Heart left ventricle (tissue), 16 donors: ENCODE measurements at regions not wholly inside any gene's neighbourhood (a gene's known extent, or its start where the extent isn't known, plus 50 kb on each side); places are given as distances from the start of the nearest gene placed in this dataset.

Experiments
- ATAC-seq, 4 donors: fragments of 200-7000 bp; cut with Tn5 transposase; one replicate each; pipeline ENCODE4 v1.9.1; 2020 to 2022; ENCODE audit warnings: moderate library complexity in 4 of 4, mild to moderate bottlenecking in 3 of 4, moderate number of reproducible peaks in 1 of 4
- DNase-seq, 5 donors: peaks; one replicate each; pipeline ENCODE4 v3.0.0-alpha.2; 2020
- H3K27ac ChIP-seq, 12 donors: fragments of 200-600 bp; sonication (generic) in 4 of 12; one replicate each; pipeline versions ENCODE4 v1.5.0 to v1.8.0; 2016 to 2022; ENCODE audit warnings: mild to moderate bottlenecking in 2 of 12
- H3K27me3 ChIP-seq, 9 donors: fragments of 200-600 bp; sonication (generic) in 2 of 9; one replicate each; pipeline versions ENCODE4 v1.5.1 to v1.8.0; 2016 to 2022; ENCODE audit warnings: mild to moderate bottlenecking in 3 of 9
- H3K36me3 ChIP-seq, 9 donors: fragments of 200-600 bp; sonication (generic) in 2 of 9; one replicate each; pipeline versions ENCODE4 v1.5.0 to v1.8.0; 2018 to 2022; ENCODE audit warnings: mild to moderate bottlenecking in 2 of 9
- H3K4me1 ChIP-seq, 12 donors: fragments of 200-600 bp; sonication (generic) in 4 of 12; one replicate each; pipeline versions ENCODE4 v1.5.0 to v1.8.0; 2016 to 2022; ENCODE audit warnings: mild to moderate bottlenecking in 3 of 12
- H3K4me3 ChIP-seq, 12 donors: fragments of 200-600 bp; sonication (generic) in 4 of 12; one replicate each; pipeline versions ENCODE4 v1.5.0 to v1.8.0; 2017 to 2022; ENCODE audit warnings: mild to moderate bottlenecking in 9 of 12, moderate library complexity in 4 of 12
- H3K9me3 ChIP-seq, 12 donors: fragments of 200-600 bp; sonication (generic) in 4 of 12; one replicate each; pipeline versions ENCODE4 v1.5.0 to v1.8.0; 2016 to 2022; ENCODE audit warnings: mild to moderate bottlenecking in 1 of 12
- CTCF ChIP-seq, 12 donors: fragments of 200-600 bp; sonication (generic) in 4 of 12; IDR thresholded peaks; one replicate each; pipeline versions ENCODE4 v1.5.0 to v1.8.0; 2018 to 2022; ENCODE audit warnings: antibody characterized with exemption in 12 of 12, mild to moderate bottlenecking in 5 of 12
- POLR2A ChIP-seq, 2 donors: fragments of 450-650 bp; IDR thresholded peaks; one replicate each; pipeline ENCODE4 v1.6.1; 2017; ENCODE audit warnings: antibody characterized with exemption in 2 of 2, mild to moderate bottlenecking in 2 of 2, moderate library complexity in 2 of 2
- WGBS, 4 donors: extraction: QIAGEN DNeasy Blood & Tissue Kit in 2 of 4; methylation state at CpG; one replicate each; pipeline versions ENCODE4 v1.1.5 to v1.1.7; 2013 to 2018; 5-methylcytosine and 5-hydroxymethylcytosine counted together
- intact Hi-C, 10 donors: fragments of 100-400 bp; cut with DNase I; formaldehyde crosslinking; loops; one replicate each; pipeline versions ENCODE4 v1.11.1 to v1.14.2; 2022
- donor health status: ischemic (EF 13 %, LVEDD 7.1; RV severe dilation, severe dysfunction).
- donor health status: healthy with polysubstance abuse.
- donor health status: DM: no; HTN: yes; CAD: no.
- donor health status: DM: no; HTN: no; CAD: no.
- donor health status: ischemic (EF 25% LVEDD 6.9; RV normal size, moderate dysfunction).
- donor health status: ischemic (EF 25% LVEDD 5.7; RV mildly dilated, moderate dysfunction).
- donor health status: healthy.
- donor health status: DM: yes; HTN: yes; CAD: no.
- donor health status: ischemic (EF 35%, LVEDD 5.7; RV mildly dilated, moderate dysfunction).
- donor health status: nonischemic (EF 11% LVEDD 7.7; RV severe dilation, severe dysfunction).
- donor health status: DM: yes; HTN: yes; CAD: no.
- donor health status: PGD.
- donor health status: ischemic (EF 29% LVEDD 5.4; RV normal size, mild dysfunction).
- donor health status: nonischemic (EF 23%, LVEDD 6.1; RV moderate dilation, normal function).

GRCh38 chr9:90107040-90107725, 502.4 kb downstream of the GADD45G start:
- DNase-seq (peak; percentile 53 to 81 (median 70)), ATAC-seq (peak; percentile 86 to 94 (median 92))
- 10 to 13% (median 12%) methylated on average over 4 of the region's 4 CpGs for WGBS, 4 donors
- TF ChIP-seq CTCF (IDR thresholded peaks at IDR 0.05) (no peak), POLR2A (IDR thresholded peaks at IDR 0.05) (no peak)
- H3K27me3 ChIP-seq = no peaks in the 10 kb centered on the region
- peak overlapping the region; percentile 19 to 82 (median 64) for H3K27ac ChIP-seq
- peaks cover 0 to 9% (median 0%) of the 10 kb centered on the region in 12 donors for H3K9me3 ChIP-seq
- H3K36me3 ChIP-seq = no peaks in the 10 kb centered on the region
- H3K4me1 ChIP-seq = peaks cover 0 to 35% (median 21%) of the 10 kb centered on the region in 12 donors
- no peak overlapping the region for H3K4me3 ChIP-seq
- intact Hi-C loops = loop anchor here in 2 of 10 donors (5.0 to 10.0 kb wide), 2 partner anchors 172 to 230 kb away; no protein-coding TSS in a partner anchor

DNA sequence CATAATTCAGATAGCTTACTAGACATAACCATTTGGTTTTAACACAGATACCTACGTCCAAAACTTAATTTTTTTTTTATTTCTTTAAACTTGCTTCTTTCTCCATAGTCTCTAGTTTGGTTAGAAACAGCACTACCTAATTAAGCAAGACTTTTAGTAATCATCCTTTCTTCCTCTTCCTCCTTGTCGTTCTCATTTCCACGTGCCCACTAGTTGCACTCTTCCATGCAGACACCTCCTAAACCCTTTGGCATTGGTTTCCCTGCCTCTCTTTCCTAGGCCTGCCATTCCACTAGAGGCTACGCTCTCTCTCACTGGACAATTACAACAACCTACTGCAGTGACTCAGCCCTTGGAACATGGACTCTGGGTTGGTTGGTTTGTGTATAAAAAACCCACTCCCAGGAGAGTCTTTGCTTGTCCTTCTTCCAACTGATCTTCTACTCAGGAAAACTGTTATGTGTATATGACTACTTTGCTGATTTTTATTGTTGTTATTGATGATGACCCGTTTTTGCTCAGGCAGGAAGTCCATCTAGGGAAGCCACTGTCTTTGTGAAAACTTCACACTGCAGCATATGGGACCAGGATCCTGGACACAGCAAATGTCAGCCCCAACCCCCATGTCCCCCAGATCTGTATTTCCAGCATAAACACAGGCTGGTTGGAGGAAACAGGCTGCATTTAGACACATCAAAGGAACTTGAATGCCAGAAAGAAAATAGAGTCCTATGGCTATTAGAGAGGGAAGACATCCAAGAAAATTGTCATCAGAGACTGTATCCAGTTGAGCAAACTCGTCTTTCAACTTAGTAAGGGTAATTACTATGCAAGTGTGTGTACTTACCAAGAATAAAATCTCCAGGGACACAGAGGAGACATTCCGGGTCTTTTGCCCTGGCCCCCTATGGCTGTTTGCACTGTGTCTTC, 503.2 kb downstream of the GADD45G start:
- TF ChIP-seq POLR2A (IDR thresholded peaks at IDR 0.05) = no peak
- no peak for TF ChIP-seq CTCF (IDR thresholded peaks at IDR 0.05)
- intact Hi-C loops = loop anchor here in 2 of 10 donors (5.0 to 10.0 kb wide), 2 partner anchors 173 to 231 kb away; no protein-coding TSS in a partner anchor
- Histone ChIP-seq H3K4me1 (peaks cover 0 to 35% (median 21%) of the 10 kb centered on the region in 12 donors), H3K4me3 (no peak overlapping the region), H3K27me3 (peaks cover 0 to 2% (median 0%) of the 10 kb centered on the region in 9 donors), H3K36me3 (no peaks in the 10 kb centered on the region), H3K9me3 (peaks cover 0 to 9% (median 0%) of the 10 kb centered on the region in 12 donors), H3K27ac (peak overlapping the region; percentile 19 to 82 (median 64))
- no peak for DNase-seq
- WGBS, 4 donors = 50 to 61% (median 54%) methylated on average over 7 of the region's 7 CpGs
- peak; percentile 3 to 66 (median 52) for ATAC-seq

DNA sequence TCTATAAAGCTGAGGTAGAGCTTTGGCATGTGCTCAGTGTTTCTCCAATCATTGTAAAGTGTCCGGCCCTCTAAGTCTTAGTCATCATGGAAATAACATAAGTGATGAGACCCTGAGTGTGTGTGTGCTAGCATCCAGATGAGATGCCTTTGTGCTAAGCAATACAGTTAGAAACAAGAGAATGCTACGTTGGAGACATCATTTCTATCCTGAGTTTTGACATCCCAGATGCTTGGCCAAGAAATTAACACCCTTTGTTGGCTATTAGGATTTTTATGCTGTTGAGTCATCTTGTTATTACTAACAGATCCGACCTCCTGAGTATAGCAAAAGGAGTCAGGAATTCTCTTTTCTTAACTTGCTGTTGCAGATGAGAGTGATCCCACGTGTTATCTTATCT, 508.0 kb downstream of the GADD45G start:
- TF ChIP-seq CTCF (IDR thresholded peaks at IDR 0.05) (no peak), POLR2A (IDR thresholded peaks at IDR 0.05) (no peak)
- ATAC-seq = no peak
- intact Hi-C loops = no loop called here
- 33% methylated on average over 4 of the region's 4 CpGs for WGBS, 4 donors
- no peak for DNase-seq
- no peak overlapping the region for H3K4me3 ChIP-seq
- H3K36me3 ChIP-seq = no peaks in the 10 kb centered on the region
- no peak overlapping the region for H3K27ac ChIP-seq
- peaks cover 0 to 10% (median 8%) of the 10 kb centered on the region in 12 donors for H3K4me1 ChIP-seq
- peaks cover 0 to 3% (median 0%) of the 10 kb centered on the region in 9 donors for H3K27me3 ChIP-seq
- H3K9me3 ChIP-seq = peaks cover 0 to 9% (median 0%) of the 10 kb centered on the region in 12 donors
